Right hindlimb (tissue), 1 donor: ENCODE measurements at regions not wholly inside any gene's neighbourhood (a gene's known extent, or its start where the extent isn't known, plus 50 kb on each side); places are given as distances from the start of the nearest gene placed in this dataset.
A peak's percentile ranks its signal among the peaks of the same experiment; 100 is the strongest.

Experiments
- DNase-seq: peaks from one replicate; pipeline ENCODE4 v3.0.0-alpha.2; 2018

DNA sequence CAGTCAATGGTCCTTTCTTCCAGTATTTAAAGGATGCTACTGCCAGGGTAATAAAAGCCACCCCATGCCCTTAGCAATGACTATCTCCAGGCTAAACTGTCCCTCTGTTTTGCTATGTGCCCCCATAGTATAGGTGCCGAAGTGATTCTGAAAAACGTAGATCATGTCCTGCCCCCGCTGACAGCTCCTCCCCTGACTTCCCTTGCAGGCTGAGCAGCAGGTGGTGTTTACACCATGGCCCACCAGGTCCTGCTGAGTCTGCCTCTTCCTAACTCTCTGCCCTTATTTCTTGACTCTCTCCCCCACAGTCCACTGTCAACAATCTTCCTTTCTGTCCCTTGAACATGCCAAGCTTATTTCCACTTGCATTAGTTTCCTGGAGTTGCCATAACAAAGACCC is 352.5 kb upstream of the TSHZ2 start:
- DNase-seq, result no peak

DNA sequence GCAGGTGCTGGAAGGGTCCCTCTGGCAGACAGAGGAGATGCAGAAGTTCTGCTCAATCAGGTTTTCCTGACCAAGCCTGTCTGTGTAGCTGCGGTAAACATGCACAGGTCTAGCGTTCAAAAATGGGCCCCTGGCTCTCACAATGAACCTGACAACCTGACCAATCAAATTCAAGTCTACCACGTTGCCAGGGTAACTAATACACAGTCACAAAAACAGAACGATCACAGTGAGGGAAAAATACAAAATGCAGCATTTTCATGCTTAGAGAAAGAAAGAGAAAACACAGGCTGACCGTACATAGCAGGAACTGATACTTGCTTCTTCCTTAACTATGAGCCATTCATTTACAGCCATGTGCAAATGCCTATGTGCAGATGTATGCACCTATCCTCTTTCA is 353.1 kb upstream of the TSHZ2 start:
- DNase-seq, result peak; percentile 27

DNA sequence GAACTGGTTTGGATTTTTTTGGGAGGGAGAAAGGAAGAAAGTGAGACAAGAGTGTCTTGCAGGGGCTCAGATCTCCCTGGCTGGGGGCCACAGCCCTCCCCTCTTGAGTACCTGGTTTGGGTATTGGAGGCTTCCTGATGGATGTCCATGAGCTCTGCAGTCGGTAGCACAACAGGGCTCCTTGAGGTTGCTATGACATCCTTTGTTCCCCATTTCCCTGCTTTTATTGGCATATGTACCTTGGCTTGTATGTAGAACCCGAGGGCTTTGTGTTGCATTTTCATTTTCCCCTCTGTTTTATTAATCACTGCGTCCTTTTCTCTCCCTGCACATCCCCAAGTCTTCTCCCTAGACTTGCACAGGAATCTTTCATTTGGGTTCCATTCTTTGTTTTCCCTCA is 355.5 kb upstream of the TSHZ2 start:
- no peak for DNase-seq

- no peak for DNase-seq
These were observed 357.9 kb upstream of the TSHZ2 start for GRCh38 chr20:52614051-52614863.

DNA sequence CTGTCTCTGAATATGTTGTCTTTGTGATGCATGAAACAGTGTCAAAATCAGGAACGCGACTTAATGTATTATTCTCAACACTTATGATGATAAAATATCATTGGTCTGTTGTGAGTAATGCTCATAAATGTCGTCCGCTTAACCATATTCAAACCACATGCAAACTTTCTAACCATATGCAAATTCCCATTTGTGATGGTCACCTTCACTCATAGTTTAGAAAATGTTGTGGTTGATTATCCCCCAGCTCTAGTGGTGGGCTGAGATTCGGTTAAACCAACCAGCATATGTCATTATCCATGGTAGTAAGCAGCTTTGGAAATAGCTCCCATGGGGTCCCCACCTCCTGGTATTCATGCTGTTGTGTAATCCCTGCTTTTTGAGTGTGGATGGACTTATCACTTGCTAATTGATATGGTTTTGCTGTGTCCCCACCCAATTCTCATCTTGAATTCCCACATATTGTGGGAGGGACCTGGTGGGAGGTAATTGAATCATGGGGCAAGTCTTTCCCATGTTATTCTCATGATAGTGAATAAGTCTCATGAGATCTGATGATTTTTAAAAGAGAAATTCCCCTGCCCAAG is 360.0 kb upstream of the TSHZ2 start:
- DNase-seq, result no peak

- DNase-seq, result no peak
These were observed 361.4 kb upstream of the TSHZ2 start for GRCh38 chr20:52610749-52611148.

DNA sequence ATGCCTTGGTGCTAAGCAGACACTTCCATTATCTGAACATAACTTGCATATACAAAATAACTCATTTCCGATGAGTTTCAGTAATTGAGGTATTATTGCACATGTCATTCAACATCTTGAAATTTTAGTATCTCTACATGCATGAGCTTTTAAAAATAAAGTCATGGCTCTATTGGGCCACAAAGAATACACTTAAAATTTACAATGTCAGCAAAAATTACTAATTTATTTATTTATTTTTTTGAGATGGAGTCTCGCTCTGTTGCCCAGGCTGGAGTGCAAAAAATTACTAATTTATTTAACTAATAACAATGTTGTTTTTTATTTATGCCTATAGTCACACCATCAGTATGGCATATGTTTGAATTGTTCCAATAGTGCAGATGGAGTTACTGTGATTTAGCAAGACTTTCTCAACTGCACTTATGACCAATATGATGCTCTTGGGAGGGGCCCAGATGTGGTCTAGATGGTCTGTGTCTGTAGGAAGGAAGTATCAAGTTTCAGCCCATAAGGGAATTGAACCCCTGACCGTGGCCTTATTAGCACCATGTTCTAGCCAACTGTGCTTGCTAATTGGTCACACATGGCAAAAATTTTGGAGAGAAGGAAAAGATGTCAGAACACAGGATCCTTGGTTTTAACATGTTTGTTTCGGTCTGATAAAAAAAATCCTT is 370.7 kb upstream of the TSHZ2 start:
- DNase-seq, result peak; percentile 33

DNA sequence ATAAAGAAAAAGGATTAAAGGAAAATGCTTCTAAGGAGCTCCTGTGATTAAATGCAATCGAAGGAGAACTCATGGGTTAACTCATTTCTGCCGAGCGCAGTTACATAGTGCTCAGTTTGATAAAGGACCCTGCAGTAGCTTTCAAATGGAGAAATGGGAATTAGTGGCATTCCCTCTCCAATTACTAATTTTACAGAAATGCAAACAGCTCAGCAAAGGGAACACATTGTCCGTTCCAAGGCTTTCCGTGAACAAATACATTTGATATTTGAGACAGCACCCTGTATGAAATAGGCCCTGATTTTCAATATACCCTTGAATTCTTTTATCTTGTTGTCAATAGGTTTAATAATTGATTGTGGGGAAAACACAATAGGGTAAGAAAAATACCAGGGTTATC is 375.9 kb upstream of the TSHZ2 start:
- no peak for DNase-seq

DNA sequence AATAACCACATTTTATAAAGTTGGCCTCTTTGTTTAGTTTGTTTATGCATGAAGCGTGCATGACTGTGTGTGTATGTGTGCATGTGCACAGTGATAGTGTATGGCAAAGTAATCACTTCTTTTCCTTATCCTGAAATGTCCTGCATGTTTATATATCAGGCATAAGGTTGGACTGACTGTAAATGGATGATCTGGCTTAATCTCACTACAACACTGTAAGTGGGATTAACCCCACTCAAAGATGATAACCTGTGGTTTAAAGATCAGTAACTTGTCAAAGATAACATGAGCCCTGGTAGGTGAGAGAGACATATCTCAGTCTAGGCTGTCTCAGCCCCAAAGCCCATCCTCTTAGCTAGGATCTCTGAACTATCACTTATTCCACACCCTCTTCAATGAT is 376.6 kb upstream of the TSHZ2 start:
- DNase-seq, result no peak

DNA sequence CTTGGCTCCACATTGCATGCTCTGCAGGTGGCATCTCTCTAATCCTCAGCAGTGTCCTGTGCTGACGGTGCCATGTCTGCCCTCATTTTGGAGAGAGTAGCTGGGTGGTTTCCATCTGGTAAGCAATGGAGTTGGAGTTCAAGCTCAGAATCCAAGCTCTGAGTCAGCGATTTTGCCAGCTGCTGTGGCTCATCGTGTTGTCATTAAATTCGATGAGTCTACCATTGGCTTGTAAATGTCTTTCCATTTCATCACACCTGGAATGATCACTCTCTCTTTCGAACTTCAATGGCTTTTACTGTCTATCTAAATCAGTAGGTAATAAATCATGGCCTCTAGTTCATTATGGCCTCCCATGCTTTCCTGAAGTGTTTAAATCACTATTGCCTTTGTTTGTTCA is 378.5 kb upstream of the TSHZ2 start:
- no peak for DNase-seq

DNA sequence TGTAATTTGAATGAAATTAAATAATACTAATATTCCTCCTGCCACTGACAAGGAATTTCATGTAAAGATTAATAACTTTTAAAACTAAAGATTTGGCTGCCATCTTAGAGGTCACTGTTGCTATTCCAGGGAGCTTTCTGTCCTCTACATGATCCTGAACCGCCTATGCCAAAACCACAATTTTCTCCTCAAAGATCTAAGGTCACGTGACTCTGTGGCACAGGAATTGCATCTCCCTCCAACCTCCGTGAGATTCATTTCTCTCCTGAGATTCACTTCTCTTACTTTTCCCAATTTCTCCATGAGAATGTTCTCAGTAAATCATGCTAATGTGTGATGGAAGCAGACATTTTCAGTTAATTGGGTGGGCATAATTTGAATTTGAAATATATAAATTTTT is 379.6 kb upstream of the TSHZ2 start:
- DNase-seq, result no peak

- no peak for DNase-seq
These were observed 382.1 kb upstream of the TSHZ2 start for GRCh38 chr20:52590100-52590499.

DNA sequence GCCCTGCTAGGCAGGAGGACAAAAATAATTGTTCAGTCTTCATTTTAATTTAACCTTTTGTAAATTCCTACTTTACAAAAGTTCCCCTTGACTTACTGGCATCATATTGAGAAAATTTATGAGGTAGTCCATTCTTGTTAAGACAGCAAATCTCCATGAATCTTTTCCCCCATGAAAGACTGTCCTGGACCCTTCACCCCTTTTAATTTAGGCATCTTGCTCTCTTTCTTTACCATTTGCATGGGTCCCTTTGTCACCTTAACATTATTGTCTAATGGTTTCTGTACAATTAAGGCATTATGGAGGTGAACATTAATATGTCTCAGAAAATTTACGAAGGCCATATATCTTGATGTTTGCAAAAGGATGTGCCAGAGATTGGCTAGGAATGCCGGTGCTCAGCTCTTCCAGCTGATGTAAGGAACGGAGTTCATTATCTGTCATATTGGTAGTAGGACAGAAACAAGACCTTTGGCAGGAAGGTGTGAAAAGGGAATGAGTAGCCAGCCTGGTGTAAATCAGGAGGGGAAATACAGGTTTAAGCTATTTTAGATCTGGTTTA is 382.8 kb upstream of the TSHZ2 start:
- no peak for DNase-seq

GRCh38 chr20:52586660-52587059 is 385.5 kb upstream of the TSHZ2 start:
- no peak for DNase-seq

DNA sequence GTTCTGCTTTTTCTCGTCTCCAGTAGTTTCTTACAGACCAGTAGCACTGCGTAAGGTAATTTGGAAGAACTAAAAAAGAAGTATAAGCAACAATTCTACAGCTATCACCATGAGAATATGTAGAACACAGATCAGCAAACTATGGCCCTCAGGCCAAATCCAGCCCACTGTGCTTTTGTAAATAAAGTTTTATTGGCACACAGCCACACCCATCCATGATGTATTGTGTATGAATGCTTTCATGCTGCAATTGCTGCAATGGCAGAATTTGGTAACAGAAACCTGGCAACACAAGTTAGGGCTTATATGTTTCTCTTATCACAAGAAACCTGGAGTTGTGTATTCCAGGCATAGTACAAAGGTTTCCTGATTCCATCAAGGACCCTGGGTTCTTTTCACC is 386.8 kb upstream of the TSHZ2 start:
- DNase-seq, result no peak

DNA sequence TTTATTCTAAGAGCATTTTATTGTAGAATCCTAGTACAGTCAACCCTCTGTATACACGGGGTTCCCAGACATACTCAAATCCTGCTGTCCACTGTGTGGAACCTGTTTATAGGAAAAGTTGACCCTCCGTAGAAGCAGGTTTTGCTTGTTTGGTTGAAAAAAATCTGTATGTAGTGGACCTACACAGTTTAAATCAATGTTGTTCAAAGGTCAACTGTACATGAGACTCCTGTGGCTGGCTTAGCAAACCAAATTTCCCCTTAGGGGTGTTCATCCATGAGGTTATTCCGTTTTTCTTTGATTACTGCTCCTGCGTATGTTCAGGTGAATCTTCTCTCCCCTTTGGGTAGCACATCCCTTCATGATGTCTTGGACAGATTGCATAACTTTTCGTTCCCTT is 387.0 kb upstream of the ZFP64 start:
- no peak for DNase-seq

DNA sequence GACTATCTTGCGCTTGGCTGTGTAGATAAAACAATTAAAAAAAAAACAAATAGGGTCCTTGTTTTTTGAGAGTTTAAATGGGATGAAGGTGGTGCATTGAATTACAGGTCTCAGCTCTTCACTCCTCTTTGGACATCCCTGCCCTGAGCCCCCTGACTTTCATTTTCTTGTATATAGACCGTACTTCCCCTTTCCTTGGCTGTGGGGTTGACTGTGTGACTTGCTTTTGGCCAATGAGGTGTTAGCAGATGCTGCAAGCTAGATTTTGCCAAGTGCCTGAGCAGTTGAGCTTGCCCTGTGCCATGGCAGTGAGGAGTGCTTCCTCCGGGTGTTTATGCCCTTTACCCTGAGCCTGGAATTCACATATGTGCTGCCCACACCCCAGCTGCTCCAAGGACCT is 386.1 kb upstream of the ZFP64 start:
- no peak for DNase-seq

- DNase-seq, result no peak
These were observed 381.1 kb upstream of the ZFP64 start for GRCh38 chr20:52572687-52573086.

DNA sequence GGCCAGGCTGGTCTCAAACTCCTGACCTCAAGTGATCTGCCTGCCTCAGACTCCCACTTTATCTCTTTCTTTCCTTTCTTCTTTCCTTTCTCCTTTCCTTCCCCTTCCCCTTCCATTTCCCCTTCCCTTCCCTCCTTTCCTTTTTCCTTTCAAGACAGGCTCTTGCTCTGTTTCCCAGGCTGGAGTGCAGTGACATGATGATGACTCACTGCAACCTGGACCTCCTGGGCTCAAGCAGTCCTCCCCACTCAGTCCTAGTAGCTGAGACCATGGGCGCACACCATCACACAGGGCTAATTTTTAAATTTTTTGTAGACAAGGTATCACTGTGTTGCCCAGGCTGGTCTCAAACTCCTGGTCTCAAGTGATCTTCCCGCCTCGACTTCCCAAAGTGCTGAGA is 377.6 kb upstream of the ZFP64 start:
- no peak for DNase-seq

DNA sequence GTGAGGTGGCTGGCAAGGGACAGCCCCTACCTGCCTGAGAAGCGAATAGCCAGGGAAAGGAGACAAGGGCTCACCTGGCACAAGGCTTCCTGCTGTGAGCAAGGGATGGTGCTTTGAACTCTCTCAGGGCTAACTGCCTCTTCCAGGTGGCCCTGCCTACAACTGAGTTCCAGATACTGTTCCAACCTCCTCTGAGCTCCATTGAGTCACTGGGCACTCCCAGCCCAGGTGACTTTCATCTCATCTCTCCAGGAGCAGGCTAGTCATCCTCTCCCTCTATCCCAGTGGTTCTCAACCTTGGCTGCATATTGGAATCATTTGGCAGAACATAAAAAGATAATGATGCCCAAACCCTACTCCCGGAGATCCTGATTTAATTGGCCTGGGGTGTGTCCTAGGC is 374.0 kb upstream of the ZFP64 start:
- DNase-seq, result no peak

GRCh38 chr20:52564594-52564993 is 373.0 kb upstream of the ZFP64 start:
- no peak for DNase-seq

DNA sequence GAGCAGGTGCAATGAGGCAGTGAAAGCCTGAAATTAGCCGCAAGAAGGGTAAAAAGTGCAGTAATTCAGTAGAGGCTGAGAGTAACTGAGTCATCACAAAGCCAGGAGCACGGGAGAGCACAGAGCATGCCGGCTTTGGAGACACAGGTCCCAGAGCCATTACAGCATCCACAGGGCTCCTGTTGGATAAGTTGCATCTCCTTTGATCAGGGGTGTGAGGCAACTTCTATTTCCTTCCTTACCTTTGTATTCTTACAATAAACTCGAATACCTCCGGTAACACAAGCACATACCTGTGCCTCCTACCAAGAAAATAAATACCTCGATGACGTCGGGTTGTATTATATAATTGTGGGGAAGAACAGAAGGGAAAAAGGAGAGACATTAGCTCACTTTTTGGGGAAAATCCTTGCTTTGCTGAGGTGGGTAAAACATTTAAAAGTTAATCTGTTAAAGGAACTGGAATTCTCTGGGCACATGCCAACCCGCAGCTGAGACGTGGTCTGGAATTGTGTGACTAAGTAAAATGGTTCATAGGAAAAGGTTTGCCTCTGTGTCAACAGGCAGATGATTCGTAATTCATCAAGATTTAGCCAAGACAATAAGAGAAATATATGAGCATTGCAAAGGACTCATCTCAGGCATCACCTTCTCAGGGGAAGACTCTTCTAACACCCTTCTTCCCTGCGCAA is 360.7 kb upstream of the ZFP64 start:
- no peak for DNase-seq

- DNase-seq, result no peak
These were observed 350.6 kb upstream of the ZFP64 start for GRCh38 chr20:52542131-52542530.
